ENCODE measurements at regions not wholly inside any gene's neighbourhood (a gene's known extent, or its start where the extent isn't known, plus 50 kb on each side); places are given as distances from the start of the nearest gene placed in this dataset.

GRCh38 chr4:130183096-130183495 lies 1087.1 kb downstream of the C4orf33 start:
- DNase-seq (ENCODE audit: low read depth): no peak

DNA sequence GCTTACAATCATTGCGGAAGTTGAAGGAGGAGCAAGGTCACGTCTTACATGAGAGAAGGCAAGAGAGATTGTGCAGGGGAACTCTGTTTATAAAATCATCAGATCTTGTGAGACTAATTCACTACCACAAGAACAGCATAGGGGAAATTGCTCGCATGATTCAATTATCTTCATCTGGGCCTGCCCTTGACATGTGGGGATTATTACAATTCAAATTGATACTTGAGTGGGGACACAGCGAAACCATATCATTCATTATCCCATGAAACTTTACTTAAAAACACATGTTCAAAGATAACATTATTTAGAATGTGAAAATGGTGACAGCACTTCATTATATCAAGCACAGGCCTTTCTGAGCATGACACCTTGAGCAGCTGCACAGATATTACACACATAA lies 1087.8 kb downstream of the C4orf33 start:
- no peak for DNase-seq (ENCODE audit: low read depth)

DNA sequence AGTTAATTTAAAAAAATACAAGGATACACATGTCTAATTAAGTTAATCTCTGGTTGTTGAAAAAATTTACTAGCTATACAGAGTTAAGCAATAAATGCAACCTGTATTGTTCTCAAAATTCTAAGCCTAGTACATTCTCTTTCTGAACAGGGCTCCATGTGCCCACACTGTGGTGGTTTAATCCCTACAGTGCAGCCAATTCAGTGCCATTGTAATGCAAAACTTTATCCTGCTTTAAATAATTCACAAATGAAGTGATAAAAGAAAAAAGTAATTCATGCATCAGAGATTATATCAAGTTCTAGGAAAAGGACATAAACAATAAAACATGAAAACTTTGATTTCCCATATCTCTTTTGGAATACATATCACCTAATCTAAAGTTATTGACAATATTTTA lies 1089.2 kb downstream of the C4orf33 start:
- DNase-seq (ENCODE audit: low read depth): no peak

- no peak for DNase-seq (ENCODE audit: low read depth)
These were observed 1091.0 kb downstream of the C4orf33 start for GRCh38 chr4:130186931-130187330.

DNA sequence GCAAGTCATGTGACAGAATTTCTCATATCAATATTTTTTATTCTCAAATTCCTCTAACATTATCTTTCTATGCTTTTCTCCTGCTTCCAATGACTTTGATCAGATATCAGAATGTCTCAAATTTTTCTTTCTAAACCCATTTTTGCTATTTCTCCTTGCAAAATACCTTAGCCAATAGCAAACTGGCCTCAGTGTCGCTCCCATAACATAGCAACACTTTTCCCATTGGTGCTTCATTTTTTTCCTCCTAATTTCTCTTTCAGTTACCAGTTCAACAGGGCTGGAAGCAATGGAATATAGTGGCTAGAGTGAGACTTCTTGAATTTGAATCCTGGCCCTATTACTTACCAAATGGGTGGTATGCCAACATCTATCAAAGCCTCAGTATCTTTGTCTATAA lies 1091.6 kb downstream of the C4orf33 start:
- no peak for DNase-seq (ENCODE audit: low read depth)

- no peak for DNase-seq (ENCODE audit: low read depth)
These were observed 1096.8 kb downstream of the C4orf33 start for GRCh38 chr4:130192787-130193186.

- DNase-seq (ENCODE audit: low read depth): no peak
These were observed 1102.0 kb downstream of the C4orf33 start for GRCh38 chr4:130197946-130198345.

DNA sequence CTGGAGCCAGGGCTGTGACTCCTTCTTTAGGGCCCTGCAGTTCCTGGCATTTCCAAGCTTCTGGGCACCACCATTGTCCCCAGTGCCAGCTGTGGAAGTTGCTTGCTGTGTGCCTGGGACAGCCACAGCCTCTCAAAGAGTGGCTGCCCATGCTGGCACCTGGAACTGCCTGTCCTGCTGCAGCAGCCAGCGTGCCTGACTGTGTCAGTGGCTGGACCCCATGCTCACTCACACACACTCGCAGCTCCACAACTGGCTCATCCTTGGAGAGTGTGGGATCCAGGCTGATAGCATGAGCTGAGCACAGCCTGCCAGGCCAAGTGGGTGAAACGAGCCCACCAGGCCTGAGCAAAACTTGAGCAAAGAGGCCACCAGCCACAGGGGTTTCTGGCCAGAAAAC lies 1107.6 kb downstream of the C4orf33 start:
- no peak for DNase-seq (ENCODE audit: low read depth)

GRCh38 chr4:130210864-130211263 lies 1114.9 kb downstream of the C4orf33 start:
- no peak for DNase-seq (ENCODE audit: low read depth)

DNA sequence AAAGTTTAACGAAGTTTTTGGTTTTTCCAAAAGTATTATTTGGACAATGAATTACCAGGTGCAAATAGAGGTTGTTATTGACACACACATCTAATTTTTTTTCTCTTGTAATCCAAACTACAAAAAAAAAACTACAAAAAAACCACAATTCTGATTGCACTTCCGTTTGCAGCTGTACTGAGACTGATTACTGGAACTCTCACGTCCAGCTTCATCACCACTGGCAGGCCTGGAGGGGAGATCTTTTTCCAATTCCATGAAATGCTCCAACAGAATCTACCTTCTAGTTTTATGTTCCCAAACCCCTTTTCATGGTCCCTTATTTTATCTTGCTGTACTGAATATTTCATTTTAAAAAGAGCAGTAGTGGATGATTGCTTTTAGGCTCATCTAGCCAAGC lies 1118.3 kb downstream of the C4orf33 start:
- DNase-seq (ENCODE audit: low read depth): no peak

DNA sequence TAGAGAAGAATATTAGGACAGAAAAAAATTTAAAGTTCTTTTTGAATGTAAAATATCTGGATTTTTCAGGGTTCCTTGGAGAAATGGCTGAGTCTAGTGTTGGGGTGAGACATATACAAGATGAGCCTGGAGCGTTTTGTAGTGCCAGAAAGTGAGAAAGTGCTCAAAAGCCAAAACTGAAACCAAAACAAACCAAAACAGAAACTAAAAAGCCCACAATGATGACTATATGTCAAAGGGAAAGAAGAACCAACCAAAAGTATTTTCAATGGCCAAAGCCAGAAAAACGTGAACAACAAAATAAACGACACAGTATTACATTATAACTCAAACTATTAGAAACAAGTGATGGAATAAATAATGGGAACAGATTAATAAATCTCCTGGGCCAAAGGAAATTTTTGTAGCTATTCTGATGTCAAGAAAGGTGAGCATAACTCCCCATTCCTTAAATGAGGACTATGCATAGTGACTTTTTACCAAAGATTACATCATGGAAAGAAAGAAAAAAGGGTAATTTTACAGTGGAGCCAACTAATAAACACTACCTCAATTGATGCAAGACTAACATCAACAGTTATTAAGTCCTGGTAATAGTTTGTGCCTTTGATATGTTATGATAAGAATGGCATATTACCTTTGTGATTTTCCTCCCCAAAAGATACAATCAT lies 1137.6 kb downstream of the C4orf33 start:
- no peak for DNase-seq (ENCODE audit: low read depth)

- DNase-seq (ENCODE audit: low read depth): no peak
These were observed 1142.2 kb downstream of the C4orf33 start for GRCh38 chr4:130238121-130238520.

DNA sequence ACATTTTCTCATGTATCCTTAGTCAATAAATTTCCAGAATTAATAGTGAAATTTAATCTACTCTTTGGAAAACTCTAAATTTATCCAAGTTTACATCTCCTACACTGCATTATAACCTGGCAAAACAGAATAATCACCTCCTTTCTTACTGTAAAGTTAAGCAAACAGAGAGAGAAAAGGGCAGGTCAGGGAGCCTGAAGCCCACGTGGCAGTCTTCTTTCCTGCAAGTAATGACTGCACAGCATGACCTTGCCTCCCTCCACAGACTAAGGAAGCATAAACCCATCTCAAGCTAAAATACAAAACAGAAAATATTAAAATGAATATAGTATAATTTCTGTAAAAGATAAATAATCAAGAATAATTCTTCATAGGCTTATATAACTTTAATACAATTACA lies 1153.0 kb downstream of the C4orf33 start:
- no peak for DNase-seq (ENCODE audit: low read depth)

DNA sequence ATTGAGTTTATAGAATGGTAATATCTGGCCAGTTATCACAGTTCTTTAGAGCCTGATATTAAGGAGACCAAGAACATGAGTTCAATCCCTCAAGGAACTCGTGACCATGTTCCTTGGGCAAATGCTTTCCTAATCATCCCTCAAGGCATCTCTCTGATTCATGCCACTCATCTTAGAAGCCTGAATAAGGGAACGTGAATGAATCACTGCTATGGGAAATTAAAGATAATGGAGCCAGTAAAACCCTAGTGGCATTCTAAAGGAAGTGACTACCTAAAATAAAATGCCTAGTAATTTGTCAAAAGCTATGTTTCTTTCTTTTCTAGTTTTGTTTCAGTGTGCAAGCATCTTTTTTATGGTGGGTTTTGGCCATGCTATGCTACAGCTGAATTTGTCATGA lies 1161.3 kb downstream of the C4orf33 start:
- no peak for DNase-seq (ENCODE audit: low read depth)

DNA sequence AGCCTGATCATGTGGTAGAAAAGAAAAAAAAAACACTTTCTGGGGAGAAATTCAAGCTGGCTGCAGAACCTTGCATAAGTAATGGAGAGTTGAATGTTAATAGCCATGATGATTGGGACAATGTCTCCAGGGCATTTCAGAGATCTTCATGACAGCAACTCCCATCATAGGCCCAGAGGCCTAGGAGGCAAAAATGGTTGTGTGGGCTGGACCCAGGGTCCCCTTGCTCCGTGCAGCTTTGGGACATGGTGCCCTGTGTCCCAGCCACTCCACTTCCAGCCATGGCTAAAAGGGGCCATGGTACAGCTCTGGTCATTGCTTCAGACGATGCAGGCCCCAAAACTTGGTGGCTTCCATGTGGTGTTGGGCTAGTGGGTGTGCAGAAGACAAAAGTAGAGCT lies 1170.9 kb downstream of the C4orf33 start:
- no peak for DNase-seq (ENCODE audit: low read depth)

- no peak for DNase-seq (ENCODE audit: low read depth)
These were observed 1192.6 kb downstream of the C4orf33 start for GRCh38 chr4:130288576-130288975.

DNA sequence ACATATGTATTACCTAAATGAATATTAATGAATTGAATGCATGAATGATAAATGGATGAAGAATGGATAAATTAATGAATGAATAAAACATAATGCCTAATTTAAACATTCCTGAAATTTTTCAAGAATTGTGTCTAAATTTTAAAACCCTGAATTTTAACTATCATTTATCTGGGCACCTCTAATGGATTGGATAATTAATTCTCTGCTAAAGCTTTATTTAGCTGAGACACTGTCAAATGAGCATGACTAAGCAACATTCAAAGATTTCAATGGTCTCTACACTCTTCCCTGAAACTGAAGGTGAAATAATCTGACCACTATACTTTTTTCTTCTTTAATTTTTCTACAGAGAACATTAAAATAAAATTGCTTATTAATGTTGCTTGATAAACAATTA lies 1197.7 kb downstream of the C4orf33 start:
- DNase-seq (ENCODE audit: low read depth): no peak

DNA sequence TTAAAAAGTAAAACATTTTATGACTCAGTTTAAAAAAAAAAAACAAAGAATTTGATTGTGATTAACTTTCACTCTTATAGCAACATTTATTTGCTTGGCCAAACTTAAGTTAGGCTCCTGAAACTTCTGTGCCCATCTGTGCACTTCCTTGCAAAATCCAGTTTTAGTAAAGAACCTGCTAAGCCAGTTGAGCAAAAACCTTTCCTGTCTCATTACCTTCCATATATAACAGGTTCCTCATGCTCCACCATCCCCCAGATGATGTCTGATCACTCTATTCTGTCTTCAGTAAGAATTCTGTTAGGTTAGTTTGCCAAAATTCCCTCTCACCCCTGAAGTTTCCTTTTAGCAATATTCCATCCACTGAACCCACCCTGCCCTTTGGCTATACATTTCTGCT lies 1200.5 kb downstream of the C4orf33 start:
- DNase-seq (ENCODE audit: low read depth): no peak

DNA sequence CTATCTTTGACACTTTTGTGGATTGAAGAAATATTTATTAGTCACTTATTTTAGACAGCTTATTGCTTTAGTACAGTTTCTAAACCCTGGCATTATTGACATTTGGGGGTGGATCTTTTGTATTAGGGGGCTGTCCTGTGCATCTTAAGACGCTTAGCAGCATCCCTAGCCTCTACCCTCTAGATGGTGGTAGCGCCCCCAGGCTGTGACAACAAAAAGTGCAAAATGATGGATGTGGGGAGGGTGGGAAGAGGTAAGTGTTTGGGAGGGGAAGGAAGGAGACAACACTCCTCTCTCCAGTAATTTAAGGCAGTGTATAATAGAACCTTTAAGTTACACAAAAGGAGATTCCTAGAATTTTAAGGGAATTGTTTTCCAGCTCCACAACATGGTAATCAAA lies 1210.6 kb downstream of the C4orf33 start:
- no peak for DNase-seq (ENCODE audit: low read depth)

GRCh38 chr4:130309221-130309620 lies 1213.3 kb downstream of the C4orf33 start:
- DNase-seq (ENCODE audit: low read depth): no peak

GRCh38 chr4:130322439-130322838 lies 1226.5 kb downstream of the C4orf33 start:
- no peak for DNase-seq (ENCODE audit: low read depth)

GRCh38 chr4:130329036-130329435 lies 1233.1 kb downstream of the C4orf33 start:
- DNase-seq (ENCODE audit: low read depth): no peak

GRCh38 chr4:130333241-130333759 lies 1237.3 kb downstream of the C4orf33 start:
- DNase-seq (ENCODE audit: low read depth): no peak

GRCh38 chr4:130335417-130336194 lies 1239.7 kb downstream of the C4orf33 start:
- DNase-seq (ENCODE audit: low read depth): no peak

All from T-helper 22 cell (primary cell).